IPS-NIHi7 (cell line): ENCODE measurements at regions not wholly inside any gene's neighbourhood (a gene's known extent, or its start where the extent isn't known, plus 50 kb on each side); places are given as distances from the start of the nearest gene placed in this dataset.
"Not testable (repeated sequence)": the region's sequence is repeated elsewhere in the genome, so short reads cannot be mapped to it uniquely, and the experiment has no call there.

Experiments
- DNase-seq: peaks from one replicate; pipeline ENCODE4 v3.0.0; 2012; ENCODE audit warnings: mixed read lengths; ENCODE audit errors: extremely low spot score

GRCh38 chr7:9204571-9204970 is 771.2 kb downstream of the NXPH1 start:
- peak; percentile 8 for DNase-seq

- no peak for DNase-seq
Observed at GRCh38 chr7:9210114-9210513, 776.7 kb downstream of the NXPH1 start.

GRCh38 chr7:9217204-9217603 is 783.8 kb downstream of the NXPH1 start:
- DNase-seq, result no peak

GRCh38 chr7:9226500-9226899 is 793.1 kb downstream of the NXPH1 start:
- no peak for DNase-seq

GRCh38 chr7:9231630-9232121 is 798.3 kb downstream of the NXPH1 start:
- no peak for DNase-seq

GRCh38 chr7:9240001-9240400 is 806.6 kb downstream of the NXPH1 start:
- no peak for DNase-seq

GRCh38 chr7:9241826-9242225 is 808.4 kb downstream of the NXPH1 start:
- DNase-seq, result no peak

- no peak for DNase-seq
Observed at GRCh38 chr7:9242636-9243035, 809.2 kb downstream of the NXPH1 start.

- DNase-seq, result peak; percentile 13
Observed at GRCh38 chr7:9250876-9251275, 817.5 kb downstream of the NXPH1 start.

- DNase-seq, result peak; percentile 12
Observed at GRCh38 chr7:9264395-9264794, 831.0 kb downstream of the NXPH1 start.

GRCh38 chr7:9280088-9280487 is 846.7 kb downstream of the NXPH1 start:
- no peak for DNase-seq

- DNase-seq, result no peak
Observed at GRCh38 chr7:9283246-9283645, 849.8 kb downstream of the NXPH1 start.

GRCh38 chr7:9302436-9302835 is 869.0 kb downstream of the NXPH1 start:
- no peak for DNase-seq

GRCh38 chr7:9307131-9307530 is 873.7 kb downstream of the NXPH1 start:
- no peak for DNase-seq

- DNase-seq, result no peak
Observed at GRCh38 chr7:9324513-9324912, 891.1 kb downstream of the NXPH1 start.

GRCh38 chr7:9328296-9328695 is 894.9 kb downstream of the NXPH1 start:
- no peak for DNase-seq

- DNase-seq, result no peak
Observed at GRCh38 chr7:9349625-9350024, 916.2 kb downstream of the NXPH1 start.

GRCh38 chr7:9391221-9391620 is 957.8 kb downstream of the NXPH1 start:
- no peak for DNase-seq

GRCh38 chr7:9391984-9392383 is 958.6 kb downstream of the NXPH1 start:
- DNase-seq, result no peak

- not testable (repeated sequence) for DNase-seq
Observed at GRCh38 chr7:9404386-9404785, 971.0 kb downstream of the NXPH1 start.

- DNase-seq, result no peak
Observed at GRCh38 chr7:9407816-9408215, 974.4 kb downstream of the NXPH1 start.

- DNase-seq, result no peak
Observed at GRCh38 chr7:9453521-9453920, 1020.1 kb downstream of the NXPH1 start.

- no peak for DNase-seq
Observed at GRCh38 chr7:9488555-9488954, 1055.1 kb downstream of the NXPH1 start.

- no peak for DNase-seq
Observed at GRCh38 chr7:9498303-9498702, 1064.9 kb downstream of the NXPH1 start.

GRCh38 chr7:9502269-9502668 is 1068.9 kb downstream of the NXPH1 start:
- no peak for DNase-seq
